ENCODE measurements at regions not wholly inside any gene's neighbourhood (a gene's known extent, or its start where the extent isn't known, plus 50 kb on each side); places are given as distances from the start of the nearest gene placed in this dataset.
A peak's percentile ranks its signal among the peaks of the same experiment; 100 is the strongest.

DNA sequence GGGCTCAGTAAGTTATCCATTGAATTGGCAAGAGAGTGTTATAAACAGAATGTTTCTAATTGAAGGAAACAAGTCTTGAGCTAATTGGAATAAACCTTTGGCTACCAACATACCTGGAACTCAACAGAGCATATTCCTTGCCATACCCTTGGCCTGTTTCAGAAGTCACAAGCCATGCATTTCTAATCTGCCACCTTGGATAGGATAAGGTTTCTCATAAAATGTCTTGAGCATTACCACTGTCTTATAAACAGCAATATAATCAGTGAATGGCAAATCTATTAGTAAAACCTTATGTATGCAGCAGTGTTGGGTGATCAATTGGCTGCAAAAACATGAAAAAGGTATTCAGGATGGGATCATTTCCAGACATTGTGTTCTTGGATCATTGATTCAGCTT lies 765.2 kb upstream of the SEL1L start:
- no peaks in the 10 kb centered on the region for H4K20me1 ChIP-seq (ENCODE audit: insufficient read depth, poor library complexity, severe bottlenecking)
- no peak overlapping the region for H2AFZ ChIP-seq
- H3K9me2 ChIP-seq (replicated peaks; ENCODE audit: insufficient read depth) = no peaks in the 10 kb centered on the region
- DNase-seq (ENCODE audit: low spot score) = no peak
- H3K4me2 ChIP-seq = no peak overlapping the region
- H3K27ac ChIP-seq = no peak overlapping the region
- H3K4me1 ChIP-seq (ENCODE audit: insufficient read depth) = no peaks in the 10 kb centered on the region
- no peaks in the 10 kb centered on the region for H3K79me2 ChIP-seq
- no peaks in the 10 kb centered on the region for H3K27me3 ChIP-seq
- no peak overlapping the region for H3K4me3 ChIP-seq
- TF ChIP-seq EZH2phosphoT487 (IDR thresholded peaks at IDR 0.05; ENCODE audit: low read depth, severe bottlenecking, unreplicated experiment) (no peak), EZH2 (IDR thresholded peaks at IDR 0.05; ENCODE audit: borderline replicate concordance) (no peak)
- TF ChIP-seq, protein P1, sequence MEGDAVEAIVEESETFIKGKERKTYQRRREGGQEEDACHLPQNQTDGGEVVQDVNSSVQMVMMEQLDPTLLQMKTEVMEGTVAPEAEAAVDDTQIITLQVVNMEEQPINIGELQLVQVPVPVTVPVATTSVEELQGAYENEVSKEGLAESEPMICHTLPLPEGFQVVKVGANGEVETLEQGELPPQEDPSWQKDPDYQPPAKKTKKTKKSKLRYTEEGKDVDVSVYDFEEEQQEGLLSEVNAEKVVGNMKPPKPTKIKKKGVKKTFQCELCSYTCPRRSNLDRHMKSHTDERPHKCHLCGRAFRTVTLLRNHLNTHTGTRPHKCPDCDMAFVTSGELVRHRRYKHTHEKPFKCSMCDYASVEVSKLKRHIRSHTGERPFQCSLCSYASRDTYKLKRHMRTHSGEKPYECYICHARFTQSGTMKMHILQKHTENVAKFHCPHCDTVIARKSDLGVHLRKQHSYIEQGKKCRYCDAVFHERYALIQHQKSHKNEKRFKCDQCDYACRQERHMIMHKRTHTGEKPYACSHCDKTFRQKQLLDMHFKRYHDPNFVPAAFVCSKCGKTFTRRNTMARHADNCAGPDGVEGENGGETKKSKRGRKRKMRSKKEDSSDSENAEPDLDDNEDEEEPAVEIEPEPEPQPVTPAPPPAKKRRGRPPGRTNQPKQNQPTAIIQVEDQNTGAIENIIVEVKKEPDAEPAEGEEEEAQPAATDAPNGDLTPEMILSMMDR (IDR thresholded peaks at IDR 0.05; ENCODE audit: poor library complexity) = no peak
- H3K36me3 ChIP-seq (replicated peaks; ENCODE audit: insufficient read depth, low read depth) = no peaks in the 10 kb centered on the region
- no peaks in the 10 kb centered on the region for H3K9me3 ChIP-seq (ENCODE audit: low read depth)

- no peak overlapping the region for H3K27ac ChIP-seq
- no peak for TF ChIP-seq EZH2phosphoT487 (IDR thresholded peaks at IDR 0.05; ENCODE audit: low read depth, severe bottlenecking, unreplicated experiment)
- no peak for TF ChIP-seq EZH2 (IDR thresholded peaks at IDR 0.05; ENCODE audit: borderline replicate concordance)
- TF ChIP-seq, protein P1 (IDR thresholded peaks at IDR 0.05; ENCODE audit: poor library complexity) = no peak
- no peak for DNase-seq (ENCODE audit: low spot score)
- H2AFZ ChIP-seq = no peak overlapping the region
- no peaks in the 10 kb centered on the region for H3K36me3 ChIP-seq (replicated peaks; ENCODE audit: insufficient read depth, low read depth)
- no peak overlapping the region for H3K4me2 ChIP-seq
- peaks cover 7% of the 10 kb centered on the region for H3K4me1 ChIP-seq (ENCODE audit: insufficient read depth)
- H3K9me3 ChIP-seq (ENCODE audit: low read depth) = no peaks in the 10 kb centered on the region
- H4K20me1 ChIP-seq (ENCODE audit: insufficient read depth, poor library complexity, severe bottlenecking) = no peaks in the 10 kb centered on the region
- H3K79me2 ChIP-seq = no peaks in the 10 kb centered on the region
- H3K27me3 ChIP-seq = no peaks in the 10 kb centered on the region
- no peak overlapping the region for H3K4me3 ChIP-seq
- no peaks in the 10 kb centered on the region for H3K9me2 ChIP-seq (replicated peaks; ENCODE audit: insufficient read depth)
- WGBS (ENCODE audit: low lambda C conversion rate, missing lambda C conversion rate) = 95% methylated on average over 2 of the region's 2 CpGs
Measured at GRCh38 chr14:82309199-82309598, 775.5 kb upstream of the SEL1L start.

DNA sequence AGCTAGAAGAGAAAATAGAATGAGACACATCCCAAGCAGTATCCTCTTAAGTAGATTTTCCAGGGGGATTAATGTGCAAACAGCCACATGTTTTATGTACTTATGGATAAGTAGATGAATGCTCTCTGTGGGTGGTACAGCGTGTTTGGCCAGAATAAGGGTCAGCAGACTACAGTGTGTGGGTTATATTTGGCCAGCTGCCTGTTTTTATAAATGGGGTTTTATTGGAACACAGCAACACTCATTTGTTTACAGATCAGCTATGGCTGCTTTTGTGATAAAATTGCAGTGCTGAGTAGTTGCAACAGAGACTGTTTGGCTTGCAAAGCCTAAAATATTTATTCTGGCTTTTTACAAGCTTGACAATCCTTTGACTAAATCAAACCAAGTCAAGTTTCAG lies 780.2 kb upstream of the SEL1L start:
- no peak overlapping the region for H2AFZ ChIP-seq
- H3K27me3 ChIP-seq = no peaks in the 10 kb centered on the region
- peaks cover 10% of the 10 kb centered on the region for H3K4me1 ChIP-seq (ENCODE audit: insufficient read depth)
- H3K9me2 ChIP-seq (replicated peaks; ENCODE audit: insufficient read depth) = no peaks in the 10 kb centered on the region
- H4K20me1 ChIP-seq (ENCODE audit: insufficient read depth, poor library complexity, severe bottlenecking) = no peaks in the 10 kb centered on the region
- no peaks in the 10 kb centered on the region for H3K9me3 ChIP-seq (ENCODE audit: low read depth)
- 17% methylated on average over 1 of the region's 1 CpG for WGBS (ENCODE audit: low lambda C conversion rate, missing lambda C conversion rate)
- TF ChIP-seq EZH2 (IDR thresholded peaks at IDR 0.05; ENCODE audit: borderline replicate concordance) (no peak), EZH2phosphoT487 (IDR thresholded peaks at IDR 0.05; ENCODE audit: low read depth, severe bottlenecking, unreplicated experiment) (no peak)
- TF ChIP-seq, protein P1 (IDR thresholded peaks at IDR 0.05; ENCODE audit: poor library complexity) = no peak
- H3K27ac ChIP-seq = no peak overlapping the region
- no peak overlapping the region for H3K4me3 ChIP-seq
- peak; percentile 23 for DNase-seq (ENCODE audit: low spot score)
- H3K36me3 ChIP-seq (replicated peaks; ENCODE audit: insufficient read depth, low read depth) = no peaks in the 10 kb centered on the region
- H3K4me2 ChIP-seq = no peak overlapping the region
- H3K79me2 ChIP-seq = no peaks in the 10 kb centered on the region

- no peaks in the 10 kb centered on the region for H4K20me1 ChIP-seq (ENCODE audit: insufficient read depth, poor library complexity, severe bottlenecking)
- H3K4me1 ChIP-seq (ENCODE audit: insufficient read depth) = no peaks in the 10 kb centered on the region
- H3K27ac ChIP-seq = no peak overlapping the region
- no peaks in the 10 kb centered on the region for H3K27me3 ChIP-seq
- H3K4me2 ChIP-seq = no peak overlapping the region
- no peaks in the 10 kb centered on the region for H3K79me2 ChIP-seq
- DNase-seq (ENCODE audit: low spot score) = no peak
- H2AFZ ChIP-seq = no peak overlapping the region
- H3K9me3 ChIP-seq (ENCODE audit: low read depth) = no peaks in the 10 kb centered on the region
- H3K4me3 ChIP-seq = no peak overlapping the region
- H3K36me3 ChIP-seq (replicated peaks; ENCODE audit: insufficient read depth, low read depth) = no peaks in the 10 kb centered on the region
- TF ChIP-seq, protein P1 (IDR thresholded peaks at IDR 0.05; ENCODE audit: poor library complexity) = no peak
- TF ChIP-seq EZH2 (IDR thresholded peaks at IDR 0.05; ENCODE audit: borderline replicate concordance) = no peak
- H3K9me2 ChIP-seq (replicated peaks; ENCODE audit: insufficient read depth) = no peaks in the 10 kb centered on the region
- 91% methylated on average over 4 of the region's 4 CpGs for WGBS (ENCODE audit: low lambda C conversion rate, missing lambda C conversion rate)
Measured at GRCh38 chr14:82328442-82328841, 794.8 kb upstream of the SEL1L start.
